ENCODE measurements at regions not wholly inside any gene's neighbourhood (a gene's known extent, or its start where the extent isn't known, plus 50 kb on each side); places are given as distances from the start of the nearest gene placed in this dataset.

DNA sequence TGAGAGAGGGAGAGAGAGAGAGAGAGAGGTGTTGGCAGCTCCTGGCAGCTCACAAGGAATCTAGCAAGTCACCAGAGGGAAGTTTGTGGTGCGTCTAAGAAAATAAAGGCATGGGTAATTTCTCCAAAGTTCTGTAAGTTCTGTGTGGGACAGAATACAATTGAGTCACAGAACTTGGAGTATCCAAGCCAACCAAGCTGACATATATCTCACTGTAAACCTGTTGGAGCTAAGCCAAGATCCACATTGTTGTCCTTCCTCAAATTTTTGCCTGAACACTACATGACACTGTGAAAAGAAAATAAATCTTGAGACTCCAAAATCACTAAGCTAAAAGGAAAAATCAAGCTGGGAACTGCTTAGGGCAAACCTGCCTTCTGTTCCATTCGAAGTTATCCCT lies 436.7 kb downstream of the MEI4 start:
- TF ChIP-seq SPI1 (IDR thresholded peaks at IDR 0.05; ENCODE audit: borderline replicate concordance, low read depth) (no peak), POLR2AphosphoS5 (IDR thresholded peaks at IDR 0.05; ENCODE audit: low read depth) (no peak)
- TF ChIP-seq, protein P1, sequence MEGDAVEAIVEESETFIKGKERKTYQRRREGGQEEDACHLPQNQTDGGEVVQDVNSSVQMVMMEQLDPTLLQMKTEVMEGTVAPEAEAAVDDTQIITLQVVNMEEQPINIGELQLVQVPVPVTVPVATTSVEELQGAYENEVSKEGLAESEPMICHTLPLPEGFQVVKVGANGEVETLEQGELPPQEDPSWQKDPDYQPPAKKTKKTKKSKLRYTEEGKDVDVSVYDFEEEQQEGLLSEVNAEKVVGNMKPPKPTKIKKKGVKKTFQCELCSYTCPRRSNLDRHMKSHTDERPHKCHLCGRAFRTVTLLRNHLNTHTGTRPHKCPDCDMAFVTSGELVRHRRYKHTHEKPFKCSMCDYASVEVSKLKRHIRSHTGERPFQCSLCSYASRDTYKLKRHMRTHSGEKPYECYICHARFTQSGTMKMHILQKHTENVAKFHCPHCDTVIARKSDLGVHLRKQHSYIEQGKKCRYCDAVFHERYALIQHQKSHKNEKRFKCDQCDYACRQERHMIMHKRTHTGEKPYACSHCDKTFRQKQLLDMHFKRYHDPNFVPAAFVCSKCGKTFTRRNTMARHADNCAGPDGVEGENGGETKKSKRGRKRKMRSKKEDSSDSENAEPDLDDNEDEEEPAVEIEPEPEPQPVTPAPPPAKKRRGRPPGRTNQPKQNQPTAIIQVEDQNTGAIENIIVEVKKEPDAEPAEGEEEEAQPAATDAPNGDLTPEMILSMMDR (IDR thresholded peaks at IDR 0.05; ENCODE audit: insufficient read depth, low read length) = no peak
- TF ChIP-seq, protein P2, sequence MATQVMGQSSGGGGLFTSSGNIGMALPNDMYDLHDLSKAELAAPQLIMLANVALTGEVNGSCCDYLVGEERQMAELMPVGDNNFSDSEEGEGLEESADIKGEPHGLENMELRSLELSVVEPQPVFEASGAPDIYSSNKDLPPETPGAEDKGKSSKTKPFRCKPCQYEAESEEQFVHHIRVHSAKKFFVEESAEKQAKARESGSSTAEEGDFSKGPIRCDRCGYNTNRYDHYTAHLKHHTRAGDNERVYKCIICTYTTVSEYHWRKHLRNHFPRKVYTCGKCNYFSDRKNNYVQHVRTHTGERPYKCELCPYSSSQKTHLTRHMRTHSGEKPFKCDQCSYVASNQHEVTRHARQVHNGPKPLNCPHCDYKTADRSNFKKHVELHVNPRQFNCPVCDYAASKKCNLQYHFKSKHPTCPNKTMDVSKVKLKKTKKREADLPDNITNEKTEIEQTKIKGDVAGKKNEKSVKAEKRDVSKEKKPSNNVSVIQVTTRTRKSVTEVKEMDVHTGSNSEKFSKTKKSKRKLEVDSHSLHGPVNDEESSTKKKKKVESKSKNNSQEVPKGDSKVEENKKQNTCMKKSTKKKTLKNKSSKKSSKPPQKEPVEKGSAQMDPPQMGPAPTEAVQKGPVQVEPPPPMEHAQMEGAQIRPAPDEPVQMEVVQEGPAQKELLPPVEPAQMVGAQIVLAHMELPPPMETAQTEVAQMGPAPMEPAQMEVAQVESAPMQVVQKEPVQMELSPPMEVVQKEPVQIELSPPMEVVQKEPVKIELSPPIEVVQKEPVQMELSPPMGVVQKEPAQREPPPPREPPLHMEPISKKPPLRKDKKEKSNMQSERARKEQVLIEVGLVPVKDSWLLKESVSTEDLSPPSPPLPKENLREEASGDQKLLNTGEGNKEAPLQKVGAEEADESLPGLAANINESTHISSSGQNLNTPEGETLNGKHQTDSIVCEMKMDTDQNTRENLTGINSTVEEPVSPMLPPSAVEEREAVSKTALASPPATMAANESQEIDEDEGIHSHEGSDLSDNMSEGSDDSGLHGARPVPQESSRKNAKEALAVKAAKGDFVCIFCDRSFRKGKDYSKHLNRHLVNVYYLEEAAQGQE (IDR thresholded peaks at IDR 0.05; ENCODE audit: insufficient replicate concordance, low read depth) = no peak
